ENCODE measurements at regions not wholly inside any gene's neighbourhood (a gene's known extent, or its start where the extent isn't known, plus 50 kb on each side); places are given as distances from the start of the nearest gene placed in this dataset.

GRCh38 chr16:48960830-48961229, 320.8 kb downstream of the CBLN1 start:
- TF ChIP-seq CTCF (IDR thresholded peaks at IDR 0.05): no peak
- no peak for TF ChIP-seq POLR2A (IDR thresholded peaks at IDR 0.05)
